Kidney glomerular epithelial cell (primary cell): ENCODE measurements at regions not wholly inside any gene's neighbourhood (a gene's known extent, or its start where the extent isn't known, plus 50 kb on each side); places are given as distances from the start of the nearest gene placed in this dataset.
A peak's percentile ranks its signal among the peaks of the same experiment; 100 is the strongest.

Source experiments
- DNase-seq: peaks from one replicate; lab custom pipeline; 2025; lab: John Stamatoyannopoulos, UW

DNA sequence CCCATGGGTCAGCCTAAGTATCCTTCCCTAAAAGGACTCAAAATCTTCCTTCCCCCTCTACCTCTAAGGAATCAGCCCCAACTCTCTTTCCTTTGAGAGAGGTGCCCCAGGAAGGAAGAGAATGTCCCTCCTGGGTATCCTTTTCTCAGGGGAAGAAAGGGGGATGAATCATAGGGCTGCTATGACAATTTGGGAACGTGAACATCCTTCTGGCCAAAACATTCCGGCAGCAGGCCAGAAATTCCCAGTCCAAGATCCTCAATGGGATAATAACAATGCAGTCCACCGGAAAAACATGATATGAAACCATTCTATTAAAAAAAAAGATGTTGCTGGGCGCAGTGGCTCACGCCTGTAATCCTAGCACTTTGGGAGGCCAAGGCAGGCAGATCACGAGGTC, 50.8 kb upstream of the CACNA2D3 start:
- no peak for DNase-seq

DNA sequence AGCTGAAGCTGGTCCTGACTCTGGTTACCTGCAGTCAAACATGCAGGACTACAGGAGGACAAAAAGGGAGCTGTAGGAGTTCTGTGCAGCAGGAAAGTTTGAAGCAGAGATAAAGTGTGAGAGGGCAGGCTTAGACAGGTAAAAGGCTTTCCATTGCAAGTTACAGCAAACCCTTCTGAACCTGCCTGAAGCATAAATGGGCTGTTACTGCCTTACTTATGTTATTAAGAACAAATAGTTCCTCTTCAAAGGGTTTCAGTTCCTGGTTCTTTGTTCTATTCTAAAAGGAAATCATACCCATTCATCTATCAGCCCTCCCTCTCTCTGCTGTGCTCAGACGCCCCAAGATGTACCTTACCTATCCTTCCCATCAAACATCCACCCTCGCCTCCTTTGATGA, 52.4 kb upstream of the CACNA2D3 start:
- no peak for DNase-seq

DNA sequence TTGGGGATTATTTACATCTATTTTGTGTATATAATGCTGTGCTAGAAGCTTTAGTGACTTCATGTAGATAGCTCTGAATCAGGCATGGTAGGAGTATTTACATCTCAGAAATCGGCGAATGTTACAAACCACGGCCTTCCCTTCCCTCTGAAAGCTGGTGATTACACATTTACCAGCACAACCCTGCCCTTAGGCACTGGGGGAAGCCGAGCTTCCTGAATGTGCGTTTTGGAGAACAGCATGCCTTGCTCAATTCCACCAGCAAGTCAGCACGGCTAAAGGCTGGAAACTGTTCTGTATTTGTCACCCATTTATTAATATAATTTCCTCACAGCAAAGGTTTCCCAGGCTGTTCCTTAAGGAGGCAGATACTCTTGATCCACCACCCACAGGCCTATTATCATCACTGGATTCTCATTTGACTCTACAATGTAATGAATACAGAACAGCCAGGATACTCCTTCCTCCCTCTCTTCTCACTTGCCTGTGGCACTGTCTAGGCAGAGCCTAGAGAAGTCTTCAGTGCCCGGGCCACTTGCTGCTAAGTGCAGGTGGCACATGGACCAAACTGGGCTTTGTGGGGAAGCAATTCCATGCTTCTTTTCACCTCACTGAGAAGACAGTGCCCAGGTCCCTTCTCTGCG, 55.2 kb upstream of the CACNA2D3 start:
- no peak for DNase-seq

DNA sequence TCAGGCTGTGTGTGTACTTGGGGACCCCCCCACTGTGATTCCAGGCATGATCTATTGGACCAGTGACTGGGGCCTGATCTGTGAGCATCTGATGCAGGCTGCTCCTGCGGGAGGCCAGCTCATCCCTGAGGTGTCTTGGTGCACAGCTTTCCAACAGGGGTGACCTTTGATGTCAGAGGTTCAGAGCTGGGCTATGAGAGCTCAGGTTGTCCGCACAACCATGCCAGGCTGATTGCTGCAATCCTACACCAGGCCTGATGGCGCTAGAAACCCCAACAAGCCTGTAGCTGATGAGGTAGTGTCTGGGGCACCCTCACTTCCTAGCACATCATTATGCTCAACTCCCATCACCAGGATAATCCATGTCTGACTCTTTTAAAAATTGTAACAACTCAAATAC, 56.1 kb upstream of the CACNA2D3 start:
- no peak for DNase-seq

DNA sequence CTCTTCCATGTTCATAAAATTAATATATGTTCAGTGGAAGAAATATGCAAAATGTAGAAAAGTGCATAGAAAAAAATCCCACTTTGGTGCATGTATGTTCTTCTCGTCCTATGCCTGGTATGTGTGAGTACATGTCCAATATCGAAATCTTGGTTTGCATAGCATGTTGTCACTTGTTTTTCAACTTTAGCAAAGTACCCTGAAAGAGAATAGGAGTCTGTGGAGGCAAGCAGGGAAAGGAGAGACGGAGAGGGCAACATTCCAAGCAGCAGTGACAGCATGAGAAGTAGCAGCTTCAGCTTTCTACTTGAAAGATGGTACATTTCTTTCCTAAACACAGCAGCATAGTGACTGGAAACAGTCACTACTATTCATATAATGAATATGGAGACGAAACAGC, 56.8 kb upstream of the CACNA2D3 start:
- no peak for DNase-seq

DNA sequence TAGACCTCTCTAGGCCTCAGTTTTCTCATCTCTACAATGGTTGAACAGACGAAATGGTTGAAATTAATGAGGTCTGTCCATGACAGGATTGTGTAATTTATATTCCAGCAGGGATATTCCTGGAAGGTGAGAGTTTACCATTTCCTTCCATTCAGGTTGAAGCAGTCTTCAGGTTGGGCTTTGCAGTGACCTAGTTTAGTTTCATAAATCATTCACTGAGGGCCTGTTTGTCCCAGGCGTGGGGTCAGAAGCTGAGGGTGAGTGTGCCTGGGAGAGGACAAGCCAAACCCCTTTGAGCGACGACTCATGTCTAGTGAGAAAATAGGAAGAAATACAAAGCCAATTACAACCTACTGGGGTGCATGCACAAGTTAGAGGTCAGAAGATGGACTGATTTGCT, 57.2 kb upstream of the CACNA2D3 start:
- DNase-seq, result peak; percentile 6

DNA sequence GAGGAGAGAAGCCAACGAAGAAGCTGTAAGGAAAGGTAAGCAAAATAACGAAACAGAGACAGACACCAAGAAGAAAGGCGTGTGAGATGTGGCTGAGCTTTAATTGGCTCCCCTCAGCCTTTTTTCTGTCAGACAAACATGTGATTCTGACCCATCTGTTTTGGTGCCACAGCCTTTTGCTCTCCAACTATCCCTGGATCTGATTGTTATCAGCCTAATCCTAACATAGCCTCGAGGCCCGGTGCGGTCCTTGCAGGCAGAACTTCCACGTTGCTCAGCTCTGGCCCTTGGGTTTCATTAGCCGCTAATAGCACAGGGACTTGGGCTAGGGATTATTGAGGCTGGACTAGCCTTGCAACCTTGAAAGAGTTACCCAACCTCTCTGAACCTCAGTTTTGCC, 57.9 kb upstream of the CACNA2D3 start:
- DNase-seq, result no peak

DNA sequence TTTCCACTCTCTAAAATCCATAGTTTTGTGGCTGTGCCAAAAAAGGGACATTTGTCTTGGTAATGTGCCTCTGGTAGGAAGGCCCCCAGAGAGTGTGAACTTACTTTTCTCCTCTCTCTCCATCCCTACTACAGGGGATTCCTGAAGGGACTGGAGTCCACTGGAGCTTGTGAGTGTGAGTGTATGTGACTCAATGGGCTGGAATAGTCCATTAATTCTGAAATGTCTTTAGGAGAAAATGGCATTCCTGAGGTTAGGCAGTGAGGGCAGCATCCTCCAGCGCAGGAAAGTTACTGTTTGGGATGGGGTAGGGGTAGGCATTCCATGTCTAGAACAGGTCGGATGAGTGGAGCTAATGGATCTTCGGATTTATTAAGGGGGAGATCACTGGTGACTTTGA, 59.8 kb upstream of the CACNA2D3 start:
- DNase-seq, result no peak

DNA sequence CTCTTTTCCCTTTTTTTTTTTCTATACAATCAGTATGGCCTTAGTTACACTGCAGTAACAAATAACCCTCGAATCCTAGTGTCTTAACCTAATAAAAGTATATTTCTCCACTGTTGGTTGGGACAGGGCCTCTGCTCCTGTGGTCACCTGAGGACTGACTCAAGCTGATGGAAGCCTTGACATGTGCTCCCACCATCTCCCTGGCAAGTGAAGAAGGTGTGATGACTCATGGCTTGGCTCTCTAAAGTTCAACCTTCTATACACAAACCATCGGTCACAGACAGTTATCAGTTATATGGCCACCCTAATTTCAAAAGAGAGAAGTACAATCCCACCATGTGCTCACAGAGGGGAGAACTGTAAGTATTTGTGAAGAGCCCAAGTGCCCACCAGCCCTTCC, 65.8 kb upstream of the CACNA2D3 start:
- DNase-seq, result no peak

DNA sequence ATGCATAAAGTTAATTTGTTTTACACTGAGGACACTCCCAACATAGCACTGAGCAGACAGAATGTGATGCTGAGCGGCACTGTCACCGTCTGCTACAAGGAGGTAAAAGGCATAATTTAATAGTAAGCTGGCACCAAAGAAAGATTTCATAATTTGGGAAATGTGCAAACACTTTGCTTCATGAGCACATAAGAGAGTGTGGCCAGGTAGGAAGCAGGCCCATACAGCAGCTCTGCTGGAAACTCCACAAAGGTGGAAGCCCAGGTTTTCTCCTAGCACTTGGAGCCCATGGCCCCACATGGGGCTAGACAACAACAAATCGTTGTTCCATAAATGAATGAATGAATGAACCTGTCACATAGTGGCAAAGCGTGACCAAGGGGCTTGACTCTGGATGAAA, 68.5 kb upstream of the CACNA2D3 start:
- DNase-seq, result no peak

DNA sequence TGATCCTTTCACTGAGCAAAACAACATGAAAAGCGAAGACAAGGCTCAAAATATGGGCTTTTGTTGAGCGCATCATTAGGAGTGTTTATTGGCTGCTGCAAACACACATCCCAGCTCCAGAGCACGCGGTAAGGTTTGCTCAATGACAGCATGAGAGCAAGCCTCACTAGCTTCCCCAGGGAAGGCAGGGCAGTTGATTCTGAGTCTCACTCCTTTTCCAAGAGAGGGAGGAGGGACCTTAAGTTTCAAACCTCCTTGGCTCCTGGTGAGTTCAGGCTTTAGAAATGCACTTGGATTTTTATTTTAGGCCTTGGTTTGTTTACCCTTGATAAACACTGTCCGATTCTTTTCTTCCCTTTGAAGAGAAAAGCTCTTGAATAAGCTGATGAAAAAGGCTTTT, 69.1 kb upstream of the CACNA2D3 start:
- DNase-seq, result no peak

DNA sequence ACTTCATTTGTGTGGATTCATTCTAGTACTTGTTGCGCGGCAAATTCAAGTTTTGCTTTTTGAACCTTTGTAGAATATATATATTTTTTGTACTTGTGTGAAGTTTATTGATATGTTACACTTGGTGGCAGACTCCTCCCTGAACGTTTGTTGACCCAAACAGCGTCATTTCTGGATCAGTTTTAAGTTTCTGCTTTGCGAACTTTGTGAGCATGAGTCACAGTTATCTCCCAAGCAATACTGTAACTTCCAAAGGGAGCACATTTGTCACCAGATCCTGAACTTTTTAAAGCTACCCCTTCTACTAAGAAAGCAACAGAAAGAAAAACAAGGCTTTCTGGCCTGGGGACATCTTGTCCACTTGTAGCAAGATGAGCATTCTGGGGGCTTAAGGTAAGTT, 74.8 kb upstream of the CACNA2D3 start:
- no peak for DNase-seq

DNA sequence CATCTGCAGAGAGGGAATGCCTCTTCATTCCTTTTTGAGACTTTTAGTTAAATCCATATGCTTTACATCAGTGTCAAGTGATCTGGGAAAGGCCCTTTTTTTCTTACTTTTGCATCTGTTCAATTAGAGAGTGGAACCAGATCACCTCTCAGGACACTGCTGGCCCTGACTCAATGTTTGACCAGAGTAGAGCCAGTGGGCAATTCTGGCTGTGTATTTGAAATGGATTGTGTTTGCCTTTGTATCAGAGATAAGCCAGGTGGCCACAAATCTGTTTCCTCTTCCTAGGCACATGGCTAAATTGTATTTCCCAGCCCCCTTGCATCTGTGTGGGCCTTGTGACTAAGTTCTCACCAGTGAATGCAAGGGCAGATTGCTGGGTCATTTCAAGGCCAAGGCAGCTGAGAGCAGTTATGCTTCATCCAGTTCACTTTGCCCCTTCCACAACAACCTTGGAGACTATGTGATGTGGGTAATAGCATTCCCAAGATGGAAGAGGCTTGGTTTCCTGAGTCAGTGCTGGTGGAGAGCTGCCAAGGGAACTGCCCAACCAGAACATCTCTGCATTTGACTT, 75.6 kb upstream of the CACNA2D3 start:
- peak; percentile 97 for DNase-seq

DNA sequence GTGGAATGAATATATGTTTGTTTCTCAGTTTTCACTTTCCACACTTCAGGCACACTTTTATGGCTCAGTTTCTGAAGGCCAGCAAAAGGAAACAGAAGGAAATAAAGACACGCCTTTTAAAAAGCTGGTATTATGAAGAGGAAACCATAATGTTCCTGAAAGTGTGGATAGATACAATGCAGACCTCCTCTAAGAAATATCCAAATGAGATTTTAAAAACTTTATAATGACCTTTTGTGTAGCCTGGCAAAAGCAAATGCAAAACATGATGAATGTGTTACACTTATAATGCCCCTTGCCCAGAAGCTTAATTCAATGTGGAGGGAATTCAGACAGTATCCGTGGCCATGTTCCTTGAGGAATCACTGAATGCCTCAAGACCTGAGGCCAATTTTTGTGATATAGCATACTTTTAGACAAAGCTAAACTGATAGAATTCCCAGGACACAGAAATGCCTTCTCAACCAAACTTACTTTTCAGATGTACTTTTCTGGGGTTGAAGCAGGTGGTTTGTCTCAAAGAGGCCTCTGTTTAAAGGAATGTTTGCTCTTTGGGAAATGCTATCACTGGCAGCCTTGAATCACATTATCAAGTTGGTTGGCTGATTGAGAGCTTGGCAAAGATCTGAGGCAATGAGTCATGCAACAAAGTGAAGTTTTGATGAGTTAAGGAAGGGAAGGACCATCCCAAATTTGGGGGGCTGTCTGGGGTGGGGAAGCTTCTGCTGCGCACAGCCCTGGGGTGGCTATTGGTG, 77.1 kb upstream of the CACNA2D3 start:
- no peak for DNase-seq

DNA sequence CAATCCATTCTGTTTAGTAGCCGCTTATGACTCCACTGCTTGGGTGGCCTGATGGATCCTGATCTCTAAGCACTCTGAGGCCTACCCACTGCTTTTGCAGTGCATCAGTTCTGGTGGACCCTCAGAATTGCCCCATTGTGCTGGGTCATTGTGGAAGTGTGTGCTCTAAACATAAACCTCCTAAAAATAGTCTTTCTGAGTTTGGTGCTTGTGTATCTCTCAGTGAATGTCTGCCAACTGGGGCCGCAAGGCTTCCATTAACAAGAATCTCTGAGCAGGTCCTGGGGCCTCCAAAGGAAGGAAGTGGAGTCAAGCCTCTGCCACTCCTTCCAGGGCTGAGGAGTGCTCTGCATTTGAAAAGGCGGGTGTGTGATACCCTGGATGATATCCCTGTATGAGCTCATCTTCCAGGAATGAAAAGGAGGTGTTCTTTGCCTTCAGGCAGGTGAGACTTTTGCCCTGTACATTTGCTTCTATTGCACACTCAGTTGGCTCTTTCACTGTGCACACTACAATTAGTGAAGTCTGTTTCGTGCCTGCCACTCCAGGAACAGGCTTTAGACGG, 80.0 kb upstream of the CACNA2D3 start:
- DNase-seq, result no peak

DNA sequence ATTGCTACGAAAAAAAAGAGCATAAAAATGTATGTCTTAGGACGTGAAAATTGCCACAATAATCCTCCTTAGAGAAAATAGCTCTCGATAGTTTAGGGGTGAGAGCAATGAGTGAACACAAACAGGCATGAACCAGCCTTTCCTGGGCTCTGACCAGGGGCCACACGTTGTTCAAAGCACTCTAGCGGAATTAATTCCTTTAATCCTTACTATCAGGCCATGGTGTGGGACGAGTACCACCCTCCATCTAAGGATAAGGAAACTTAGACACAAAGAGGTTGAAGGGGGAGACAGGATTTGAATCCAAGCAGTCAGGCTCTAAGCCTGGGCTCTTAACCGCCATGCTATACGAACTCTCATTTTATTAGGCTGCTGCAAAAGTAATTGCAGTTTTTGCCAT, 81.9 kb upstream of the CACNA2D3 start:
- DNase-seq, result no peak

DNA sequence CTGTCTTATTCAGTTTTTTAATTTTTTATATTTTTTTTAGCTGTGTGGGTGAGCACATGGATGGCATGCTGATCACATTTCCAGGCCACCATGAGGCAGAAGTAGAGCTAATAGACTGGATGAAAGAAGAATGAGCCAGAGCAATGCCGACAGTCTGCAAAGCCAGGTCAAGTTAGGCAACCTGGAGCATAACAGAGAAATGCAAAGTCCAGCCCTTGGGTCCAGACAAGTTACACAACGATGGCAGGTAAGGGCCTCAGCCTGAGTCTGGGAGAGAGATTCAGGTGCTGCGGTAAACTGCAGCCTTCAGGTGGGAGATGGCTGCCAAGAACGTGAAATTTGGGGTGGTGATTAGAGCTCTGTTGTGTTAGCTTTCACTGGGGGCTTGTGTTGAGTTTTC, 84.0 kb upstream of the CACNA2D3 start:
- DNase-seq, result no peak

DNA sequence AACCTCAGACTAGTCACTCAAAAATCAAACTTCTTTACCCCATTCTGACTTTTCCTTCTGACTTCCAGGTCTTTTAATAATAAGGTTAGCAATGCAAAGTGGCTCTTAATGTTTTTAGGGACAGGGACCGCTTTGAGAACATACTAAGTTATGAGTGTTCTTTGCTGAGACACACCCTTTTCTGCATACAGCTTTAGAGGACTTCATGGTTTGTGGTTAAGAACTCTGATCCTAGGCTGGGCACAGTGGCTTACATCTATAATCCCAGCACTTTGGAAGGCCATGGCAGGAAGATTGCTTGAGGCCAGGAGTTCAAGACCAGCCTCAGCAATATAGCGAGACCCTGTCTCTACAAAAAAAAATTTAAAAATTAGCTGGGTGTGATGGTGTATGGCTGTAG, 85.8 kb upstream of the CACNA2D3 start:
- no peak for DNase-seq

DNA sequence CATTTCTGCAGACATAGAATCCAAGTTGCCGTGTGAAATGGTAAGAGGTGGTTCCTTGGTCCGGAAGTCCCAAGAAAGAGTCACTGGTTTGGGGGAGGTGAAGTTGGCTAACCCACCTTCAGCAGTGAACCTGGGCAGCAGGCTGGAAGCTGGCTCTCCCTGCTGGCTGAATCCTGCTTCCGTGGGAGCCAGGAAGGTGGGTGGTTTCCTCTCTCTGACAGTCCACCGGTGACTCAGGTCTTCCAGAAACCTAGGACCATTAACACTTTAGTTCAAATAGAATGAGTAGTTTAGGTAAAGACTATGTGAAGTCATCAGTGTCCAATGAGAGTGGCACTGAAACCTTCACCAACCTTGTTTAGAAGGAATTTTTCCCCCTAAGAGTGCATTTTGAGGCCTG, 87.4 kb upstream of the CACNA2D3 start:
- no peak for DNase-seq

DNA sequence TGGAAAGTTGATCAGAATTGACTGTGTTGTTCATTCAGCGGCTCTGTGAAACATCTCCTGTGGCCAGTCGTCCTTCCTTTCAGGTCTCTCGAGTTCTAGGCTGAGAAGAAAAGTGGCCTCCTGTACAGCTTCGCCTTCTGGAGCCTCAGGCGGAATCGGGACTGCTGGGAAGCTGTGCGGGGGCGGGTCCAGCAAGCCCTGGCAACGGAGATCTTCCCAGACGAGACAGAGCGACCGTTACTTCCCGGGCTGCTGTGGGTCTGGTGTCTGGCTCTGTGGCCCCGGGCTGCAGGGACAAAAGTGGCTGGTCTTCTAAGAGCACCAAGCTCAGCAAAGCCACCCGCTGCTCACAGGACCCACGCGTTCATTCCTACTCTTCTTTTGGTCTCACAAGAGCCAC, 88.6 kb upstream of the CACNA2D3 start:
- DNase-seq, result no peak

DNA sequence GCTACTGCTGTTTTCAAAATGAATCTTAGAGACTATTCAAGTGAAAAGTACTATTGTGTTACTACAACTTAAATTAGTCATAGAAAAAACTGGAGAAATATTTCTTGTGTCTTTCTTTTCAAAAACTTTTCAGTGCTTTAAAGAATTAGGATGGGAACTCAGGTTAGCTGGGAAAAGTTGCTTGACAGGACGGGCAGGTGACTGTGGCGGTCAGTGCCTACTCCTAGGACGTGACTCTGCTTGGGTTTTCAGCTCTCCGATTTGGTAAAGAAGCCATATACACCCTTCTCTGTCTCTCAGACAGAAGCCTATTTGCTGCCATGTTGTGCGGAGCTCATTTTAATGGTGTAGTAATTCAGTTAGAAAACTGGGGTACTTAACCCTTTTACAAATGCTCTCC, 89.8 kb upstream of the CACNA2D3 start:
- no peak for DNase-seq

DNA sequence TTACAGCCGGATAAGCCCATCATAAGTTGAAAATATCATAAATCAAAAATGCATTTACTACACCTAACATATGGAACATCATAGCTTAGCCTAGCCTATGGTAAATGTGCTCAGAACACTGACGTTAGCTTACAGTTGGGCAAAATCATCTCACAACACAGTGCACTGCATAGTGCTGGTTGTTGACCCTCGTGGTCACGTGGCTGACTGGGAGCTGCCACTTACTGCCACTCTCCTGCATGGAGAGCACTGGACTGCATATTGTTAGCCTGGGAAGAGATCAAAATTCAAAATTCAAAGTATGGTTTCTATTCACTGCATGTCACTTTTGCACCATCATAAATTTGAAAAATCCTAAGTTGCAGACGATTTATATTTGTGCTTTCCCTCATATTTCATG, 94.0 kb upstream of the CACNA2D3 start:
- no peak for DNase-seq

DNA sequence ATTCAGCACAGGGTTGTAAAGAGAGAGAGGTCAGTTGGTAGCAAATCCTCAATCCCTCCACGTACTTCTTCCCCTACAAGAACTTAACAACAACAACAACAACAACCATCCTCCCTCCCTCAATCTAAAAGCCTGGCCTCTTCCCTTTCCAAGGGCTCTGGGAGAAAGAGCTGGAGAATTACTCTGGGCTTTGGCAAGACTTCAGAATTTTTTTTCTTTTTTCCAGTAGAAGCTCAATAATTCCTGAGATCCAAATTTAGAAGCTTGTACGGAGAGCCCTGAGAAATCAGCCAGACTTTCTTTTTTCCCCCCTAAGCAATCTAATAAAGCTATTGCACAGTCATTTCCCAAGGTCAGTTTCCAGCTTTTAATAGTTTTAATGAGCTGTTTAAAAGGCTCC, 95.8 kb upstream of the CACNA2D3 start:
- DNase-seq, result no peak
